ENCODE measurements at regions not wholly inside any gene's neighbourhood (a gene's known extent, or its start where the extent isn't known, plus 50 kb on each side); places are given as distances from the start of the nearest gene placed in this dataset.

DNA sequence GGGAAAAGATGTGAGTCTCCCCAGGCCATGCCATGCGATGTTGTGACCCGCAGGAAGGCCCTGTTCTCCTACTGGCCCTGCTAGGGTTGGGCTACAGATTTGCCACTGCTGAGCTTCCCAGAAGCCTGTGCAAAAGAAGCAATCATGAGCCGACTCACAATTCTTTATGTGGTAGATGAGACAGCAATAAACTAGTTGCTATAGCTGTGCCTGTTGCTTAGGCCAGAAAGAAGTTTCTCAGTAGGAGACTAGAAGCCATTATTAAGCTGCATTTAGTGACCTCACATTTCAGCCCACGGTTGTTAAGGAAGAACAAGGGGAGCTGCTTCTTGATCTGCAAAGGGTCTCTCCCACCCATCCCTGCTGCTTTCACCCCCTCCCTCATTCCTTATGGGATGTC, 239.4 kb upstream of the CRY1 start:
- H3K27ac ChIP-seq = no peak overlapping the region
- TF ChIP-seq, protein P1, sequence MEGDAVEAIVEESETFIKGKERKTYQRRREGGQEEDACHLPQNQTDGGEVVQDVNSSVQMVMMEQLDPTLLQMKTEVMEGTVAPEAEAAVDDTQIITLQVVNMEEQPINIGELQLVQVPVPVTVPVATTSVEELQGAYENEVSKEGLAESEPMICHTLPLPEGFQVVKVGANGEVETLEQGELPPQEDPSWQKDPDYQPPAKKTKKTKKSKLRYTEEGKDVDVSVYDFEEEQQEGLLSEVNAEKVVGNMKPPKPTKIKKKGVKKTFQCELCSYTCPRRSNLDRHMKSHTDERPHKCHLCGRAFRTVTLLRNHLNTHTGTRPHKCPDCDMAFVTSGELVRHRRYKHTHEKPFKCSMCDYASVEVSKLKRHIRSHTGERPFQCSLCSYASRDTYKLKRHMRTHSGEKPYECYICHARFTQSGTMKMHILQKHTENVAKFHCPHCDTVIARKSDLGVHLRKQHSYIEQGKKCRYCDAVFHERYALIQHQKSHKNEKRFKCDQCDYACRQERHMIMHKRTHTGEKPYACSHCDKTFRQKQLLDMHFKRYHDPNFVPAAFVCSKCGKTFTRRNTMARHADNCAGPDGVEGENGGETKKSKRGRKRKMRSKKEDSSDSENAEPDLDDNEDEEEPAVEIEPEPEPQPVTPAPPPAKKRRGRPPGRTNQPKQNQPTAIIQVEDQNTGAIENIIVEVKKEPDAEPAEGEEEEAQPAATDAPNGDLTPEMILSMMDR (conservative IDR thresholded peaks at IDR 0.05) = no peak

DNA sequence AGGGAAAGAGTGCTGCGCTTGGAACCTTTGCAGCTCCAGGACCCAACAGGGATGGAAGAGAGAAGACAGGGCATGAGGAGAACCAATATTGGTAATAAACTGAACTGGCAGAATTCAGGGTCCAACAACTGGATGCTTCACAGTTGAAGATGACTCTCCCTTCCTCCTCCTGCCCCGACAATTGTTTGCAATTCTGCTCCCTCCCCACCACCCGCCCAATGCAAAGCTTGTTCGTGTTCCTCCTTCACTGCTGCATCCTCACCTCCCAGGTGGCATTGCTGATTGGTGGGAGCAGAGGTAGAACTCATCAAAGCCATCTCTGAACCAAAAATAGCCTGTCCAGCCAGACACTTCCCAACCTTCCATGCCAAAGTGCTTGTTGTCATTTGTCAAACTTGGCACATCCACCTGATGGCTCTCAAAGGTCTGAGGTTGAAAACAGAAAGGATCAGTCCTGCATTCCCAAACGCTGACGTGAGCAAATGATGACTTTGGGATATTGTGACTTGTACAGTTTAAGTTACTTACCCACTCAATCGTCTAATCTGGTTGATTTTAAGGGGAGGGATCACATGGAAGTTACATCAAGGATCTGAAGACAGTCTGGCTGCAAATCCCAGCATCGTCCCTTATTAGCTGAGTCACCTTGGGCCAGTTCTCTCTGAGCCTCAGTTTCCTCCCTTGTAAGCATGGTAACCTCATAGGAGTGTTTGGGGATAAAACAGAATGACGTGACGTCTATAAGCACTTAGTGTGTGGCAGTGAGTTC, 242.6 kb upstream of the CRY1 start:
- TF ChIP-seq ZFX (IDR thresholded peaks at IDR 0.05) = no peak
- TF ChIP-seq, protein P1 (conservative IDR thresholded peaks at IDR 0.05) = no peak

DNA sequence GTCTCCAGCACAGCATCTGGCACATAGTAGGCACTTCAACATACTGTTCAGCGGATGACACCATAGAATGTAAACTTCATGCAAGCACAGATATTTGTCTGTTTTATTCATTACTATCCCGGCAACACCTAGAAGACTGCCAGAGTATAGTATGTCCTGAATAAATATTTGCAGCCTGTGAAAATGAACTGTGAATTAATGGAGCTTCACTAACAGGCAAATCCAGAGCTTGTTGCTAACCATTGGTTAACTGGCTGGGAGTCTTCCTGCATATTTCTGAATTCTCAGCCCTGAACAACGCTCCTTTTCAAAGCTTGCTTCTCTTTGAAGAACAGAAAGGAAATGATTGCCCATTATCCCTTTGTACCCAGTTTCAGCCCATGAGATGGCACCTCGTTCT, 243.3 kb upstream of the CRY1 start:
- TF ChIP-seq, protein P1 (conservative IDR thresholded peaks at IDR 0.05) = no peak
- no peak for TF ChIP-seq ZFX (IDR thresholded peaks at IDR 0.05)
- H3K27ac ChIP-seq = no peak overlapping the region

More for the DNA sequence above, 242.6 kb upstream of the CRY1 start:
- no peak overlapping the region for H3K27ac ChIP-seq

DNA sequence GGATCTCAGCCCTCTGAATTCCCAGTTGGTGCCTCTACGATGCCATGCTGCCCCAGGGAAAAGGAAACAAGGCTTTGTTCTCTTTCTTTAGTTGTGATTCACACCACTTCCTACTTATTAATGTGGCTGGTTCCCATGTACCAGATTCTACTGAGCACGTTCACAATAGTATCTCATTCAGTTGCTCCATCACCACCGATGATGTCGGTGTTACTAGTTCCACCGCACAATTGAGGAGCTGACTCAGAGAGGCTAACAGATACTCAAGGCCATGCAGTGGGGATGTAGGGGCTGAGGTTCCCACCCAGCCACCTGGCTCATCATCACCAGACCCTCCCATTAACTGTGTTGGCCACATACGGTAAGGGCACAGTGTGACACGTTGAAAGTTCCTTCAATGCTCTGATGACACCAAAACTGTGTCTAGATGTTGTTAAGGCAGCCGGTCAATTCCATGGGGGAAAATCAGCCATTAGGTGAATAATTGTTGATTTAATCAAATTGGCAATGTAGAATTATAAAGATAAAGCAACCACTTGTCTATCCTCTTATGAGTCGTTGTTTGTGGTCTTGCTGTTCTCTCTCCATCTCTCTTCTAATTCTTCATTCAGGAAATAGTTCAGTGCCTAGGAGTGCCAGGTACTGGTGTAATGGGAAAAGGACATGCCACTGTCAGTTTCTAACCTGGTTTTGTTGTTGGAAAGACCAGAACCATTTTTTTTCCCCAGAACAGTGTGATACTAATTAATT, 244.2 kb upstream of the CRY1 start:
- no peak overlapping the region for H3K27ac ChIP-seq
- no peak for TF ChIP-seq ZFX (IDR thresholded peaks at IDR 0.05)

DNA sequence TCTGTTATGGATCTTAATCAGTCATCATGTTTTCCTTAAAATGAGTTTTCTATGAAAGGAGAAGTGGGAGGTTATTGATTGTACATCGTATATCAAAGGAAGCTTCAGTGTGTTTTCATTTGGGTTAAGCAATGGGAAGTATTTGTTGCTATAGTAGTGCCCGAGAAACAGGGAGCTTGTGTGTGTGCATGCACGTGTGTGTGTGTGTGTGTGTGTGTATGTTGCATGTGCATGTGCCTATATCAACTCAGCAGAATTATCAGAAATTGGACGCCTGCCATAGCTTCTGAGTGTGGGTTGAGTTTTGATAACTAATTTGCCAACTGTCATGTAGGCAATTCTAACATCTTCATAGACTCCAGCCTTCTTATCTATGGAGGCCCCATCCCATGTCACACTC, 246.1 kb upstream of the CRY1 start:
- TF ChIP-seq, protein P1 (conservative IDR thresholded peaks at IDR 0.05) = no peak
- TF ChIP-seq ZFX (IDR thresholded peaks at IDR 0.05) = no peak
- H3K27ac ChIP-seq = no peak overlapping the region

DNA sequence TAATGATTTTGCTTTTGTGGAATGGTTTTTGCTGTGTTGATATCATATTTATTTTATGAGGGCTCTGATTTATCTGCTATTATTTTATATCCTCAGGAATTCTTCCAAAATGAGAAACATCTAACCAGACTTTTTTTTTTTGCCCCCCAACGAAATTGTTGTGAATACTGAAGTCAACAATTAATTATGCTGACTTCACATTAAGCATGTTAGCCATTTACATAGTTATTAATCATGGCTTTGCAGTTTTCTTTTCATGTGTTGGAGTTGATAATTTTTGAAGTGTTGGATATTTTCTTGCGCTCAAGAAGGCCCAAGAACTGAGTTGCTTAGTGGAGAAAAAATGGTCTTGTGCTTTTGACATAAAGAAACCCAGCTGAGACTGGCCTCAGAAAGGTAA, 246.6 kb upstream of the CRY1 start:
- TF ChIP-seq ZFX (IDR thresholded peaks at IDR 0.05) = no peak
- TF ChIP-seq, protein P1 (conservative IDR thresholded peaks at IDR 0.05) = no peak
- no peak overlapping the region for H3K27ac ChIP-seq

DNA sequence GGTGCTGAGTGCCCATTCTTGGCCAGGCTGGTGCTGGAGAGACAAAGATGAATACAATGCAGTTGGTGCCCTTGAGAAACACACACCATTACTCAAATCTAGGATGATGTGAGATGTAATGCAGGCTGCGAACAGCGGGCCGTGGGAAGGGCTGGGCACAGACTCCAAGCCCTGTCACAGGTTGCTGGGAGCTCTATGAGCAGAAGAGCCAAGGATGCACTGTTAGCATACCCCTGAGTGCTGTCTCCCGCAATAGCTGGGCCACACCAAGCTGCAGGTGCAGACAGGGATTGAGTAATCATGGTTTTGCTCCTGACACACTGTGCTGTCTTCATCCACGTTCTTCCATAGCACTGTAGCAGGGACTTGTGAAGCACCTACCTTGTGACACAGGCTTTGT, 247.5 kb upstream of the CRY1 start:
- TF ChIP-seq, protein P1 (conservative IDR thresholded peaks at IDR 0.05) = no peak
- TF ChIP-seq ZFX (IDR thresholded peaks at IDR 0.05) = no peak
- no peak overlapping the region for H3K27ac ChIP-seq
